ENCODE measurements at regions not wholly inside any gene's neighbourhood (a gene's known extent, or its start where the extent isn't known, plus 50 kb on each side); places are given as distances from the start of the nearest gene placed in this dataset.

DNA sequence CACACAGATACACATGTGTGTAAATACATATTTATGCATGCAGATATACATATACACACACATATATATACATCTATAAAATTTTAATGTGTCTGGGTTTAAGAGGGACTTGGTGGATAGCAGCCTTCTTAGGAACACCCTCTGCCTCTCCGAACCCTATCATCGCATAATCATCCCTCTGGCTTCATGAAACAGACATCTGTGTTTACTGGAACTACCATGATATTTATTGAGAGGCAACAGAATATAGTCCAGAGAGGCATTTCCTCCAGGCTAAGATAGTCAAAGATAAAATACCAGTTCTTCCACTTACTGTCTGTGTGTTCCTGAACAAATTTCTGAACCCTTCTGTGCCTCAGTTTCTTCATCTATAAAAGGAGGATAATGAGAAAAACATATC lies 239.0 kb upstream of the FANCL start:
- WGBS (ENCODE audit: missing lambda C conversion rate): 94% methylated on average over 2 of the region's 2 CpGs
- H3K4me1 ChIP-seq: no peaks in the 10 kb centered on the region
- DNase-seq (ENCODE audit: low read depth in 1 of 2, low spot score in 1 of 2) (no peak), ATAC-seq (no peak), FAIRE-seq (no peak)
- POLR2A ChIA-PET: no interaction called here
- H3K9me3 ChIP-seq: no peaks in the 10 kb centered on the region
- H3K4me3 ChIP-seq: no peak overlapping the region
- TF ChIP-seq FOSL2 (IDR thresholded peaks at IDR 0.05) (no peak), FOSL2 (CRISPR knock-in tag; IDR thresholded peaks at IDR 0.05) (no peak), ZNF302 (CRISPR knock-in tag; IDR thresholded peaks at IDR 0.05) (no peak), NPAS2 (CRISPR knock-in tag; IDR thresholded peaks at IDR 0.05; ENCODE audit: borderline replicate concordance) (no peak), HOXA7 (CRISPR knock-in tag; IDR thresholded peaks at IDR 0.05) (no peak), TFCP2L1 (CRISPR knock-in tag; IDR thresholded peaks at IDR 0.05) (no peak), HEYL (CRISPR knock-in tag; IDR thresholded peaks at IDR 0.05) (no peak), SREBF2 (IDR thresholded peaks at IDR 0.05) (no peak), NR3C1 (IDR thresholded peaks at IDR 0.05) (no peak), ZFP36 (IDR thresholded peaks at IDR 0.05; ENCODE audit: borderline replicate concordance, partially characterized antibody) (no peak), FOSB (CRISPR knock-in tag; IDR thresholded peaks at IDR 0.05) (no peak), POLR2AphosphoS2 (conservative IDR thresholded peaks at IDR 0.05; ENCODE audit: low read length) (no peak), ZC3H11A (IDR thresholded peaks at IDR 0.05) (no peak), GATA3 (IDR thresholded peaks at IDR 0.05; ENCODE audit: borderline replicate concordance) (no peak), RFX5 (IDR thresholded peaks at IDR 0.05) (no peak), MAFK (IDR thresholded peaks at IDR 0.05; ENCODE audit: partially characterized antibody) (no peak)
- TF ChIP-seq, protein P1, sequence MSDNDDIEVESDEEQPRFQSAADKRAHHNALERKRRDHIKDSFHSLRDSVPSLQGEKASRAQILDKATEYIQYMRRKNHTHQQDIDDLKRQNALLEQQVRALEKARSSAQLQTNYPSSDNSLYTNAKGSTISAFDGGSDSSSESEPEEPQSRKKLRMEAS (IDR thresholded peaks at IDR 0.05): no peak
- TF ChIP-seq, protein P2, sequence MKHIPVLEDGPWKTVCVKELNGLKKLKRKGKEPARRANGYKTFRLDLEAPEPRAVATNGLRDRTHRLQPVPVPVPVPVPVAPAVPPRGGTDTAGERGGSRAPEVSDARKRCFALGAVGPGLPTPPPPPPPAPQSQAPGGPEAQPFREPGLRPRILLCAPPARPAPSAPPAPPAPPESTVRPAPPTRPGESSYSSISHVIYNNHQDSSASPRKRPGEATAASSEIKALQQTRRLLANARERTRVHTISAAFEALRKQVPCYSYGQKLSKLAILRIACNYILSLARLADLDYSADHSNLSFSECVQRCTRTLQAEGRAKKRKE (CRISPR knock-in tag; IDR thresholded peaks at IDR 0.05; ENCODE audit: low read depth): no peak
- CTCF ChIA-PET: interaction anchor here (1.2 kb wide), 1 partner anchor 23 kb away, joined by 3 read pairs; no protein-coding TSS in a partner anchor
- H3K4me2 ChIP-seq: no peak overlapping the region
- H3K27ac ChIP-seq: no peak overlapping the region

DNA sequence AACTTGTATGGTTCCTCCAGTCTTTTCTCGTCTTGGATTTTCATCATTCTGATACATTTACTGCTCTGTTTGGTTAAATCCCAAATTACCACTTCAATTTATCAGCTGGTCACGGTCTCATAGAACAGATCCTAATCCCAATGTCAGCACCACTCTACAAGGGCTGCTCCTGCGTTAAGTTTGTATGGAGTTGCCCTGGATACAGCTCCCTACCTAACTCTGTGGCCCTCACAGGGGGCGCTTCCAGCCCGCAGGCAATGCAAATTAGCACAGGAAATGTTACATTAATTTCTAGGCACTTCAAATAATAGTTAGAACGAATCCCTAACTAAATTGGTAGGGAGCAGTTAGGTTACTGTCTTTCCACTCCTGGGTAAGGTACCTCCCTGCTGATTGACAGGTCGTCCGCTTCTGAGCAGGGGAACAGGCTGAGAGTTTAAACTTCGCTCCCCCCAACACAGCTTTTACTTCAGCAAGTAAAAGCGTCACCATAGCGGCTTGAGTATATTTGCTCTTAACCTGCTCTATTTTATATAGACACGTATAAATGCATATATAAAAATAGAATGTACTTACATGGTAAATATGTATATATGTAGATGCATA lies 238.5 kb upstream of the FANCL start:
- Histone ChIP-seq H3K4me1 (no peaks in the 10 kb centered on the region), H3K9me3 (no peaks in the 10 kb centered on the region), H3K27ac (no peak overlapping the region), H3K4me2 (no peak overlapping the region), H3K4me3 (no peak overlapping the region)
- no peak for FAIRE-seq
- TF ChIP-seq RAD21 (conservative IDR thresholded peaks at IDR 0.05 in 1 of 2, IDR thresholded peaks at IDR 0.05 in 1 of 2): no peak
- no peak for TF ChIP-seq RNF2 (IDR thresholded peaks at IDR 0.05; ENCODE audit: borderline replicate concordance, low read depth)
- TF ChIP-seq ESRRA (IDR thresholded peaks at IDR 0.05; ENCODE audit: borderline replicate concordance, low read length): no peak
- no peak for TF ChIP-seq MAFK (IDR thresholded peaks at IDR 0.05; ENCODE audit: partially characterized antibody)
- no peak for TF ChIP-seq RCOR1 (IDR thresholded peaks at IDR 0.05; ENCODE audit: low read depth, low read length)
- no peak for TF ChIP-seq MAZ (IDR thresholded peaks at IDR 0.05; ENCODE audit: borderline replicate concordance, low read depth, low read length)
- no peak for TF ChIP-seq PHF8 (IDR thresholded peaks at IDR 0.05; ENCODE audit: borderline replicate concordance, low read depth)
- TF ChIP-seq, protein P3, sequence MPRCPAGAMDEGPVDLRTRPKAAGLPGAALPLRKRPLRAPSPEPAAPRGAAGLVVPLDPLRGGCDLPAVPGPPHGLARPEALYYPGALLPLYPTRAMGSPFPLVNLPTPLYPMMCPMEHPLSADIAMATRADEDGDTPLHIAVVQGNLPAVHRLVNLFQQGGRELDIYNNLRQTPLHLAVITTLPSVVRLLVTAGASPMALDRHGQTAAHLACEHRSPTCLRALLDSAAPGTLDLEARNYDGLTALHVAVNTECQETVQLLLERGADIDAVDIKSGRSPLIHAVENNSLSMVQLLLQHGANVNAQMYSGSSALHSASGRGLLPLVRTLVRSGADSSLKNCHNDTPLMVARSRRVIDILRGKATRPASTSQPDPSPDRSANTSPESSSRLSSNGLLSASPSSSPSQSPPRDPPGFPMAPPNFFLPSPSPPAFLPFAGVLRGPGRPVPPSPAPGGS (IDR thresholded peaks at IDR 0.05): no peak
- no peak for TF ChIP-seq MYC (IDR thresholded peaks at IDR 0.05; ENCODE audit: borderline replicate concordance, low read length)
- TF ChIP-seq, protein P4, sequence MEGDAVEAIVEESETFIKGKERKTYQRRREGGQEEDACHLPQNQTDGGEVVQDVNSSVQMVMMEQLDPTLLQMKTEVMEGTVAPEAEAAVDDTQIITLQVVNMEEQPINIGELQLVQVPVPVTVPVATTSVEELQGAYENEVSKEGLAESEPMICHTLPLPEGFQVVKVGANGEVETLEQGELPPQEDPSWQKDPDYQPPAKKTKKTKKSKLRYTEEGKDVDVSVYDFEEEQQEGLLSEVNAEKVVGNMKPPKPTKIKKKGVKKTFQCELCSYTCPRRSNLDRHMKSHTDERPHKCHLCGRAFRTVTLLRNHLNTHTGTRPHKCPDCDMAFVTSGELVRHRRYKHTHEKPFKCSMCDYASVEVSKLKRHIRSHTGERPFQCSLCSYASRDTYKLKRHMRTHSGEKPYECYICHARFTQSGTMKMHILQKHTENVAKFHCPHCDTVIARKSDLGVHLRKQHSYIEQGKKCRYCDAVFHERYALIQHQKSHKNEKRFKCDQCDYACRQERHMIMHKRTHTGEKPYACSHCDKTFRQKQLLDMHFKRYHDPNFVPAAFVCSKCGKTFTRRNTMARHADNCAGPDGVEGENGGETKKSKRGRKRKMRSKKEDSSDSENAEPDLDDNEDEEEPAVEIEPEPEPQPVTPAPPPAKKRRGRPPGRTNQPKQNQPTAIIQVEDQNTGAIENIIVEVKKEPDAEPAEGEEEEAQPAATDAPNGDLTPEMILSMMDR (IDR thresholded peaks at IDR 0.05): no peak
- no peak for TF ChIP-seq ZC3H11A (IDR thresholded peaks at IDR 0.05)
- TF ChIP-seq FOSL2 (IDR thresholded peaks at IDR 0.05): no peak
- no peak for TF ChIP-seq FOSL2 (CRISPR knock-in tag; IDR thresholded peaks at IDR 0.05)
- TF ChIP-seq CHD2 (IDR thresholded peaks at IDR 0.05; ENCODE audit: low read length, partially characterized antibody): no peak
- TF ChIP-seq POLR2A (IDR thresholded peaks at IDR 0.05; ENCODE audit: low read length): no peak
- no peak for TF ChIP-seq ZFP36 (IDR thresholded peaks at IDR 0.05; ENCODE audit: borderline replicate concordance, partially characterized antibody)
- no peak for TF ChIP-seq POLR2AphosphoS2 (conservative IDR thresholded peaks at IDR 0.05; ENCODE audit: low read length)
- TF ChIP-seq KDM5A (IDR thresholded peaks at IDR 0.05): no peak
- TF ChIP-seq CHD4 (IDR thresholded peaks at IDR 0.05; ENCODE audit: borderline replicate concordance): no peak
- TF ChIP-seq HDAC2 (IDR thresholded peaks at IDR 0.05): no peak
- POLR2A ChIA-PET: no interaction called here
- no peak for ATAC-seq
- 50% methylated on average over 12 of the region's 12 CpGs for WGBS (ENCODE audit: missing lambda C conversion rate)
- DNase-seq (ENCODE audit: low read depth in 1 of 2, low spot score in 1 of 2): no peak
- CTCF ChIA-PET: interaction anchor here (1.2 kb wide), 1 partner anchor 22 kb away, joined by 3 read pairs; no protein-coding TSS in a partner anchor

All from A549 (cell line).